ENCODE measurements at regions not wholly inside any gene's neighbourhood (a gene's known extent, or its start where the extent isn't known, plus 50 kb on each side); places are given as distances from the start of the nearest gene placed in this dataset.
A peak's percentile ranks its signal among the peaks of the same experiment; 100 is the strongest.

DNA sequence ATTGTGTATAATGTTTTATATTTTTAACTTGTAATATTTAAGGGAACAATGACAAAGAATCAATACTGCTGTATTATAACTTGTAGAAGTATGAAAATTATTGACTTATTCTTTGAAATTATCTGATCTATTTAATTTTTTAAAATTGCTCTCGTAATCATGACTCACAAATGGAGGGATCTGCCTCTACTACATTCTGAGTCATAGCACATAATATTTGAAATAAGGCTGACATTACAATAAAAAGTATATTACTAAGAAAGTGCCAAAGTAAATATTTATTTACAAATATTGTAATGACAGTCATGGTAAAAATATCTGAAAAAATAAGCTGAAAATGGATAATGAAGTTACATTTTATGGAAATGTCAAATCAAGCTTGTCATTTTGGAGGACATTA is 1144.6 kb upstream of the CDH2 start:
- no peaks in the 10 kb centered on the region for H3K4me1 ChIP-seq (ENCODE audit: control insufficient read depth, insufficient read depth, low read length)
- no CpG with 5 or more reads among the region's 1 CpG for WGBS (ENCODE audit: insufficient coverage)
- no peaks in the 10 kb centered on the region for H3K36me3 ChIP-seq (ENCODE audit: control insufficient read depth, insufficient read depth, low read length)
- no peaks in the 10 kb centered on the region for H3K27me3 ChIP-seq (ENCODE audit: control insufficient read depth, insufficient read depth, low read length)
- H3K4me3 ChIP-seq (ENCODE audit: low read length), result no peak overlapping the region
- H3K9me3 ChIP-seq (replicated peaks; ENCODE audit: control insufficient read depth, low read depth, low read length), result no peaks in the 10 kb centered on the region
- H3K27ac ChIP-seq (ENCODE audit: low read length), result no peak overlapping the region
- DNase-seq, result no peak

DNA sequence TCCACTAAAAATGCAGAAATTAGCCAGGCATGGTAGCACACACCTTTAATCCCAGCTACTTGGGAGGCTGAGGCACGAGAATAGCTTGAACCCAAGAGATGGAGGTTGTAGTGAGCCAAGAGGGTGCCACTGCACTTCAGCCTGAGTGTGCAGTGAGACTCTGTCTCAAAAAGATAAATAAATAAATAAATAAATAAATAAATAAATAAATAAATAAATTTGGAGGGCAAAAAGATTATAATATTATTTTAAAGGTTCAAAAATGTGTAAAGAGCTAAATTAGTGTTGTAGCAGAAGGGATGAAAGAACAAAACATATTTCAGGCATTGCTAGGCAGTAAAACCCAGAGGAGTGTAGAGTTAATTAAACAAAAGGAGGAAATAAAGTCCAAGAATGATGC is 1136.4 kb upstream of the CDH2 start:
- Histone ChIP-seq H3K4me1 (ENCODE audit: control insufficient read depth, insufficient read depth, low read length) (no peaks in the 10 kb centered on the region), H3K27ac (ENCODE audit: low read length) (no peak overlapping the region), H3K9me3 (replicated peaks; ENCODE audit: control insufficient read depth, low read depth, low read length) (no peaks in the 10 kb centered on the region), H3K4me3 (ENCODE audit: low read length) (no peak overlapping the region), H3K27me3 (ENCODE audit: control insufficient read depth, insufficient read depth, low read length) (no peaks in the 10 kb centered on the region), H3K36me3 (ENCODE audit: control insufficient read depth, insufficient read depth, low read length) (no peaks in the 10 kb centered on the region)
- WGBS (ENCODE audit: insufficient coverage), result no CpG with 5 or more reads among the region's 1 CpG
- no peak for DNase-seq

DNA sequence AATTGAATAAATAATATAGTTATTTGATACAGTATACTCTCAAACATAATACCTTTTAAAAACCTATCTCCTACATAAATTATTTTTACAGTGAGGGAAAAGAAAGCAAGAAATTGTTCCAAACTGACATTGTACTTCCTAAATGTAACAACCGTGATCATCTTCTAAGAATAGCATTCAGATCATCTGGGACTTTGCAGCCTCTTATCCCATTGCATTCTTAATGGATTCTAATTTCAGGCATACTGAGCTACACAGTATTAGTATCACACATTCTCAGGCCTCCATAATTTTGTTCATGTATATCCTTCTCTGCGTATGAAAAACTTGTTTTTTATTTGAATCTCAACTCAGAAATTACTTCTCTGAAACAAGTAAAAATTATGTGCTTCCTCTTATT is 1134.7 kb upstream of the CDH2 start:
- Histone ChIP-seq H3K4me1 (ENCODE audit: control insufficient read depth, insufficient read depth, low read length) (no peaks in the 10 kb centered on the region), H3K36me3 (ENCODE audit: control insufficient read depth, insufficient read depth, low read length) (no peaks in the 10 kb centered on the region), H3K27ac (ENCODE audit: low read length) (no peak overlapping the region), H3K27me3 (ENCODE audit: control insufficient read depth, insufficient read depth, low read length) (no peaks in the 10 kb centered on the region), H3K4me3 (ENCODE audit: low read length) (no peak overlapping the region), H3K9me3 (replicated peaks; ENCODE audit: control insufficient read depth, low read depth, low read length) (no peaks in the 10 kb centered on the region)
- no CpG with 5 or more reads among the region's 2 CpGs for WGBS (ENCODE audit: insufficient coverage)
- DNase-seq, result peak; percentile 0

DNA sequence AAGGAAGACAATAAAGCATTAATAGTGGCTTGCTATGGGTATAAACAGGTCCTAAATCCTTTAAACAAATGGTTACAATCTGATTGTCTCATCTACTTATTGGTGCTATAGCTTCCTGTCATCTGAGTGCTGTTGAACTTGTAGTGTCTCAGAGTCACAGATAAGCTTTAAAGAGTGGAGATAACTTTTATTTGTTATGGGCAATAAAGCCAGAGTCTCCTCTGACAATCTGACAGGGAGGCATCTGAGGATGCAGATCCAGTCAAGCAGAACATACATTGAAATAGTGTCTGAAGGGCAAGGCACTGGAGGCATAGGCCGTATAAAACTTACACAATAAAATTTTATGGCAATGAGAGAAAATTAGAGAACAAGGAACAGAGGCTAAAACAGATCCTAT is 1132.4 kb upstream of the CDH2 start:
- no peaks in the 10 kb centered on the region for H3K9me3 ChIP-seq (replicated peaks; ENCODE audit: control insufficient read depth, low read depth, low read length)
- no CpG with 5 or more reads among the region's 1 CpG for WGBS (ENCODE audit: insufficient coverage)
- no peak overlapping the region for H3K27ac ChIP-seq (ENCODE audit: low read length)
- no peaks in the 10 kb centered on the region for H3K27me3 ChIP-seq (ENCODE audit: control insufficient read depth, insufficient read depth, low read length)
- no peak overlapping the region for H3K4me3 ChIP-seq (ENCODE audit: low read length)
- no peak for DNase-seq
- no peaks in the 10 kb centered on the region for H3K4me1 ChIP-seq (ENCODE audit: control insufficient read depth, insufficient read depth, low read length)
- no peaks in the 10 kb centered on the region for H3K36me3 ChIP-seq (ENCODE audit: control insufficient read depth, insufficient read depth, low read length)

DNA sequence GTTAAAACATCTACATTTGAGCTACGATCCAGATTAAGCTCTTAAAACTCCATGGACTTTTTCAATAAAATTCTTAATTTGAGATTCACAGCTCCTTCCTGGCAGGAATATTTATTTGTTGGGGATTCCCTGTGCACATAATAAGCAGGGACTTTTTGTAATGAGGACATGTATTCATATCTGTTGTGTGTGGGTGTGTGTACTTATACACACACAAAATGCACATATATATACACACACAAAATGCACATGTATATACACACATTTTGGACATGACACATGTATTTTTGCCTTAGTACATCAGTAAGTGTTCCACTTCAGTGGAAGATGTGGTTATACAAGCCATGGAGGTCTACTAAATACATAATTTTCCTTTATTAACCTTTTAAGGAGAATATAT is 1131.1 kb upstream of the CDH2 start:
- no CpG with 5 or more reads among the region's 1 CpG for WGBS (ENCODE audit: insufficient coverage)
- Histone ChIP-seq H3K27me3 (ENCODE audit: control insufficient read depth, insufficient read depth, low read length) (no peaks in the 10 kb centered on the region), H3K27ac (ENCODE audit: low read length) (no peak overlapping the region), H3K36me3 (ENCODE audit: control insufficient read depth, insufficient read depth, low read length) (no peaks in the 10 kb centered on the region), H3K9me3 (replicated peaks; ENCODE audit: control insufficient read depth, low read depth, low read length) (no peaks in the 10 kb centered on the region), H3K4me3 (ENCODE audit: low read length) (no peak overlapping the region), H3K4me1 (ENCODE audit: control insufficient read depth, insufficient read depth, low read length) (no peaks in the 10 kb centered on the region)
- DNase-seq, result no peak

DNA sequence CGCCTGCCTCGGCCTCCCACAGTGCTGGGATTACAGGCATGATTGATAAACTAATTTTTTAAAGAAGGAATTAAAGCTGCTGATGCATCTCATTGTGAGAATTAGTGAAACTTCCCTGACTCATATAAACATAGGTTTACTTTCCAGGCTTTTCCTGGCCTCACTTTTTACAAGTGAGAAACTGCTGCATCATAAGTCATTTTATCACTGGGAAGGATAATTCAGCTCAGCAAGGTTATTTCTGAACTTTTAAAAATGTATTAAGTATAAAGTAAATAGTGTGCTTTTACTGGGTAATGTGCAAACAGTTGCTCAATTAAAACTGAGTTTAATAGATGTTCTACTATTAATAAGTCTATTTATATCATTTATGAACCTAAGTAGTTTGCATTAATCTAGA is 1130.3 kb upstream of the CDH2 start:
- no peak for DNase-seq
- H3K27me3 ChIP-seq (ENCODE audit: control insufficient read depth, insufficient read depth, low read length), result no peaks in the 10 kb centered on the region
- H3K4me1 ChIP-seq (ENCODE audit: control insufficient read depth, insufficient read depth, low read length), result no peaks in the 10 kb centered on the region
- H3K27ac ChIP-seq (ENCODE audit: low read length), result no peak overlapping the region
- H3K4me3 ChIP-seq (ENCODE audit: low read length), result no peak overlapping the region
- no peaks in the 10 kb centered on the region for H3K9me3 ChIP-seq (replicated peaks; ENCODE audit: control insufficient read depth, low read depth, low read length)
- no CpG with 5 or more reads among the region's 2 CpGs for WGBS (ENCODE audit: insufficient coverage)
- no peaks in the 10 kb centered on the region for H3K36me3 ChIP-seq (ENCODE audit: control insufficient read depth, insufficient read depth, low read length)

DNA sequence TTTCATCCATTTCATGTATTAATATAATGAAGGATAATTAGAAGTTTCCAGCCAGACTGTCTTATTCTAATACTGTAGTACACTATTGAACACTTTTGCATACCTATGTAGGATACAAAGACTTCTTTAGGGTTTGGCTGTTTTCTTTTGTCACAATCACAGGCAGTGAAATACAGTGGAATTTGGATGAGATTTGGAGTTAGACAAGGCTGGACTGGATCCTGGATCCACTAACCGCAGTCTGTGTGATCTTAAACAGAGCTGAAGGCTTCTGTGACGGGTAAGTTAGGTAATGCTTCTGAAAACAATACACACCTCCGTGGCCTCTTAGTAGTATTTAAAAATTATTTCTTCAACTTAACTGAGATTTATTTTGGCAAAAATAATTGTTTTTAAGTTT is 1128.6 kb upstream of the CDH2 start:
- H3K36me3 ChIP-seq (ENCODE audit: control insufficient read depth, insufficient read depth, low read length), result no peaks in the 10 kb centered on the region
- no peak overlapping the region for H3K4me3 ChIP-seq (ENCODE audit: low read length)
- no peaks in the 10 kb centered on the region for H3K4me1 ChIP-seq (ENCODE audit: control insufficient read depth, insufficient read depth, low read length)
- H3K27ac ChIP-seq (ENCODE audit: low read length), result no peak overlapping the region
- no peaks in the 10 kb centered on the region for H3K9me3 ChIP-seq (replicated peaks; ENCODE audit: control insufficient read depth, low read depth, low read length)
- H3K27me3 ChIP-seq (ENCODE audit: control insufficient read depth, insufficient read depth, low read length), result no peaks in the 10 kb centered on the region
- DNase-seq, result no peak
- no CpG with 5 or more reads among the region's 3 CpGs for WGBS (ENCODE audit: insufficient coverage)

DNA sequence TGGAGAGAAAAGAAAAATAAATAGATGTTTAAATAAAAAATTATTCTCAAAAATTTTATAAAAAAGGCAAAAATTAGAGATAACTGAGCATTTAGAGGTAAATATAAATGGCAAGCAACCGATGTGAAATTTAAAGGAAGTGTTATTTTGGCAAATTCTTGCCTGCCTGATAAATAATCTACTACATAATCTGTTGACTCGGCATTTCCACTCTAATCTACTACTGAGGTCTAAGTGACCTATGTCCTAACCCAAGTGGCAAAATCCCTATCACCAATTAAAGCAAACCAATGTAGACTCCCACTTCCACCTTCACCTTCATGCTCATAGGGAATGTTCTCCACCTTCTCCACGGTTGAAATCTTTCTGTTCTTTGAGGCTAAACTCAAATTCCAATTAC is 1124.1 kb upstream of the CDH2 start:
- Histone ChIP-seq H3K4me1 (ENCODE audit: control insufficient read depth, insufficient read depth, low read length) (no peaks in the 10 kb centered on the region), H3K4me3 (ENCODE audit: low read length) (no peak overlapping the region), H3K27ac (ENCODE audit: low read length) (no peak overlapping the region), H3K27me3 (ENCODE audit: control insufficient read depth, insufficient read depth, low read length) (no peaks in the 10 kb centered on the region), H3K9me3 (replicated peaks; ENCODE audit: control insufficient read depth, low read depth, low read length) (peaks cover 2% of the 10 kb centered on the region), H3K36me3 (ENCODE audit: control insufficient read depth, insufficient read depth, low read length) (no peaks in the 10 kb centered on the region)
- no peak for DNase-seq
- WGBS (ENCODE audit: insufficient coverage), result 88% methylated on average over 1 of the region's 3 CpGs

DNA sequence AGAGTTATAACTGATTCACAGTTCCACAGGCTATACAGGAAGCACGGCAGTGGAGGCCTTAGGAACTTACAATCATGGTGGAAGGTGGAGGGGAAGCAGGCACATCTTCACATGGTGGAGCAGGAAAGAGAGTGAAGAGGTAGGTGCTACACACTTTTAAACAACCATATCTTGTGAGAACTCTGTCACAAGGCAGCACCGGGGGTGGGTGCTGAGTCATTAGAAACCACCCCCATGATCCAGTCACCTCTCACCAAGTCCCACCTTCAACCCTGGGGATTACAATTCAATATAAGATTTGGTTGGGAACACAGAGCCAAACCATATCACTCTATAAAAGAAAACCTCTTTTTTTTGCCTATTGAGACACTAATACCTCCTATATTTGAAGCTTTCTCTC is 1108.5 kb upstream of the CDH2 start:
- Histone ChIP-seq H3K4me3 (ENCODE audit: low read length) (no peak overlapping the region), H3K27me3 (ENCODE audit: control insufficient read depth, insufficient read depth, low read length) (no peaks in the 10 kb centered on the region), H3K27ac (ENCODE audit: low read length) (no peak overlapping the region), H3K9me3 (replicated peaks; ENCODE audit: control insufficient read depth, low read depth, low read length) (peaks cover 5% of the 10 kb centered on the region), H3K4me1 (ENCODE audit: control insufficient read depth, insufficient read depth, low read length) (no peaks in the 10 kb centered on the region), H3K36me3 (ENCODE audit: control insufficient read depth, insufficient read depth, low read length) (no peaks in the 10 kb centered on the region)
- no CpG with 5 or more reads among the region's 2 CpGs for WGBS (ENCODE audit: insufficient coverage)
- no peak for DNase-seq

DNA sequence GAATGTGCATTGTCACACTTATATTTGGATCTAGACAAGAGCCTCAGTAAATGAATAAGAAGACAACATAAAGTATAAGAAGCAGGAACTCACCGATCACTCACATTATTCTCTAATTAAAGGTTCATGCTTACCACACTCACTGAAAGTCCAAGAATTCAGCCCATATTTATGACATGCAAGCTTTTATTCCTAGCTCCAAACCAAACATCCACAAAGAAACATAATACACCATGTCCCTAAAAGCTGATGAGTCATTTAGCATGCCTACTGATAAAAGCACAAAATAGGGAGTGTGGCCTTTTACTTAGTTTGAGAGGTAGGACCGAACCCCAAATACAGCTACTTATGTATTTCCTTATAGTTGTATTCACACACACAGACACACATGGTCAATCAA is 1094.6 kb upstream of the CDH2 start:
- no peak overlapping the region for H3K27ac ChIP-seq (ENCODE audit: low read length)
- H3K9me3 ChIP-seq (replicated peaks; ENCODE audit: control insufficient read depth, low read depth, low read length), result no peaks in the 10 kb centered on the region
- 80% methylated on average over 1 of the region's 2 CpGs for WGBS (ENCODE audit: insufficient coverage)
- no peak overlapping the region for H3K4me3 ChIP-seq (ENCODE audit: low read length)
- no peaks in the 10 kb centered on the region for H3K4me1 ChIP-seq (ENCODE audit: control insufficient read depth, insufficient read depth, low read length)
- no peaks in the 10 kb centered on the region for H3K36me3 ChIP-seq (ENCODE audit: control insufficient read depth, insufficient read depth, low read length)
- DNase-seq, result no peak
- H3K27me3 ChIP-seq (ENCODE audit: control insufficient read depth, insufficient read depth, low read length), result no peaks in the 10 kb centered on the region

DNA sequence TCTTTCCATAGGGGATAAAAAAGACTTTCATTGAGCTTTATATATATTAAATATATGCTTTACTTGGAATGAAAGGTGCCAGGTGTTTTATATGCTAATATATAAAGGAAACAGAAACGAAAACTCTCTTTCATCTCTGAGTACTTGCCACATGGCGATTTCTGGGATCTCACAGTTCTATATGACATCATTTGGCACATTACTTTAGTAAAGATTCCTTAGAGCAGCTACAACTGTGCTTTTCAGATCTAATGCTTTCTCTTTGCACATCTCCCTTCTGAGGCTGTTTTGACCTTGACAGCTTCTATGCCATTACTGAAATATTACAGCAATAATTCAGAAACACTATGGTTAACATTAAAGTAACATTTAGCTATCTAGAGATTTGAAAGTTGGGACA is 1082.9 kb upstream of the CDH2 start:
- H3K4me1 ChIP-seq (ENCODE audit: control insufficient read depth, insufficient read depth, low read length), result no peaks in the 10 kb centered on the region
- H3K27ac ChIP-seq (ENCODE audit: low read length), result no peak overlapping the region
- H3K27me3 ChIP-seq (ENCODE audit: control insufficient read depth, insufficient read depth, low read length), result no peaks in the 10 kb centered on the region
- no peaks in the 10 kb centered on the region for H3K9me3 ChIP-seq (replicated peaks; ENCODE audit: control insufficient read depth, low read depth, low read length)
- 56% methylated on average over 1 of the region's 2 CpGs for WGBS (ENCODE audit: insufficient coverage)
- H3K36me3 ChIP-seq (ENCODE audit: control insufficient read depth, insufficient read depth, low read length), result no peaks in the 10 kb centered on the region
- H3K4me3 ChIP-seq (ENCODE audit: low read length), result no peak overlapping the region
- peak; percentile 60 for DNase-seq

All from muscle of leg (tissue), 3 donors.